ENCODE measurements at regions not wholly inside any gene's neighbourhood (a gene's known extent, or its start where the extent isn't known, plus 50 kb on each side); places are given as distances from the start of the nearest gene placed in this dataset.

DNA sequence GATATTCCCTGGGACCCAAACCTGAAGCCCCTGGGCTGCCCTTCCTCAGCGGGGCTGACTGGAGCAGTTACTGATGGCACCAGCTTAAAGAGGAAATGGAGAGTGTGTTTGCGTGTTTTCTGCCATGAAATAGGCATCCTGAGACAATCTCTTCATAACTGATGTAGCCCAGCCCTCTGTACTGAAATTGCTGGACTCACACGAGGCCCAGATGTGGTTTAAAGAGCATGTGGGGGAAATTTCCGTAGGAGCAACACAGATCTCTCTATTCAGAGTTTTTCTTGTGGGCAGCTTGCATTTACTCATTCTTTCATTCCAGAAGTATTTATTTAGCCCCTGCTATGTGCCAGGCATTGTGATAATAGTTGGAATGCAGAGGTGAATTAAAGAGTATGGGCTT, 782.1 kb upstream of the TBX3 start:
- ATAC-seq (no peak), DNase-seq (no peak)
- peaks cover 9% of the 10 kb centered on the region for H3K9me3 Mint-ChIP-seq (ENCODE audit: insufficient read depth)
- no peaks in the 10 kb centered on the region for H3K4me1 Mint-ChIP-seq (ENCODE audit: low read depth)
- H3K36me3 Mint-ChIP-seq (ENCODE audit: low read depth): no peaks in the 10 kb centered on the region
- no peak overlapping the region for H3K4me3 Mint-ChIP-seq
- ChIA-PET POLR2A (no interaction called here), CTCF (no interaction called here)
- no peak overlapping the region for H3K27ac Mint-ChIP-seq
- H3K27me3 Mint-ChIP-seq (ENCODE audit: low read depth): no peaks in the 10 kb centered on the region

DNA sequence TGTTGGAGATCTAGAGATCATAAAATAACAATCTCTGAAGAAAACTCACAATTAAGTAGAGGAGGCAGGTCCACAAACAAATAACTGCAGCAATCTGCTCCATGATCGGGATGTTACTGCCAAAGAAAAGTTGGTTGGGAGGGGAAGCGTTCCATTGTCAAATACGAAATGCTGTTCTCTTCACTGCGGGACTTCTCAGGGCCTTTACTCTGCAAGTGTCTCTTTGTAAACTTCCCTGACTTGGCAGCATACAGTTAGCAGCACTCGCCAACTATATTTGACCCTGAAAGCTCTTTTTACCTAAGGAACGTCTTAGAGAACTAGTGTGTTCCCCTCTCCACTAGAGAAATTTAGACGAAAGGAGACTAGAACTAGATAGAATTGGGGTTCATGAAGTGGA, 780.7 kb upstream of the TBX3 start:
- no peaks in the 10 kb centered on the region for H3K4me1 Mint-ChIP-seq (ENCODE audit: low read depth)
- no peak overlapping the region for H3K27ac Mint-ChIP-seq
- ChIA-PET CTCF (no interaction called here), POLR2A (no interaction called here)
- no peak for ATAC-seq
- no peak overlapping the region for H3K4me3 Mint-ChIP-seq
- no peaks in the 10 kb centered on the region for H3K36me3 Mint-ChIP-seq (ENCODE audit: low read depth)
- peaks cover 9% of the 10 kb centered on the region for H3K9me3 Mint-ChIP-seq (ENCODE audit: insufficient read depth)
- H3K27me3 Mint-ChIP-seq (ENCODE audit: low read depth): no peaks in the 10 kb centered on the region
- no peak for DNase-seq

DNA sequence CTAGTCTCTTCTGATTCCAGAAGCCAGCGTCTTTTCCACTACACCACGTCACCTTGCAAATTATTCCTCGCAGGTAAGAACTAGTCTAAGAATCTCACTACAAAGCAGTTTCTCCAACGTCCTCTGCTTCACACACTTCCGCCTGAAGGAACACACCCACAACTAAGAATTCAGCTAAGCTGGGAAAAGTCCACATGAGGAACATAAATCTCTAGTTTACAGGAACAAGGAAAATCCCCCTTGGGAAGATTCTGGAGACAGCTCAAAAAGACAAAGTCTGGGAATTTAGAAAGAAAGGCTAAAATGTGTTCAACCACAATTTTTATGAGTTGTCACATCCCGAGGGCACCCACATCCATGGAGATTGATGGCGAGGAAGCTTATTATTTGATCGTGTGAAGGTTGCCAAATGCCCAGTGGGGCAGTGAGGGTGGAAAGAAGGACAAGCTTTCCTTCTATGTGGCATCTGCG, 780.2 kb upstream of the TBX3 start:
- H3K4me3 Mint-ChIP-seq: no peak overlapping the region
- DNase-seq: no peak
- no peaks in the 10 kb centered on the region for H3K4me1 Mint-ChIP-seq (ENCODE audit: low read depth)
- H3K27me3 Mint-ChIP-seq (ENCODE audit: low read depth): no peaks in the 10 kb centered on the region
- no peak for ATAC-seq
- ChIA-PET POLR2A (interaction anchor here (0.6 kb wide), 1 partner anchor 296 kb away, joined by 3 read pairs; no protein-coding TSS in a partner anchor), CTCF (no interaction called here)
- H3K9me3 Mint-ChIP-seq (ENCODE audit: insufficient read depth): peaks cover 9% of the 10 kb centered on the region
- no peaks in the 10 kb centered on the region for H3K36me3 Mint-ChIP-seq (ENCODE audit: low read depth)
- no peak overlapping the region for H3K27ac Mint-ChIP-seq

DNA sequence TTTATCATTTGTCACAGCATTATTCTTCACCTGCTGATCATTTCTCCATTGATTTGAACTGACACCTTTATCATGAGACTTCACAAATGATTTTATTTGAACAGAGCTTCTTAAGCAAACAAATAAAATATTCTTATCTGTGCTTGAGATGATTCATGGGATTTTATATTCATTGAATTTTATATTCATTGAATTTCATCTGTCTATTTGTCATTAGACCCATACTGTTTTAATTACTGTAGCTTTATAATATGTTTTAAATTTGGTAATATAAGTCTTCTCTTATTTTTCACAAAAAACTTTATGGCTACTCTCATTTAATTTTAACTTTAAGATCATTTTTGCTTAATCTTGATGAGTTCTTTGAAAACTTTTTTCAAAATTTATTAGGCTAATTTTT, 777.4 kb upstream of the TBX3 start:
- Mint-ChIP-seq H3K4me3 (no peak overlapping the region), H3K36me3 (ENCODE audit: low read depth) (no peaks in the 10 kb centered on the region), H3K9me3 (ENCODE audit: insufficient read depth) (peaks cover 9% of the 10 kb centered on the region), H3K4me1 (ENCODE audit: low read depth) (no peaks in the 10 kb centered on the region), H3K27me3 (ENCODE audit: low read depth) (no peaks in the 10 kb centered on the region), H3K27ac (no peak overlapping the region)
- ChIA-PET CTCF (no interaction called here), POLR2A (no interaction called here)
- no peak for DNase-seq
- no peak for ATAC-seq

DNA sequence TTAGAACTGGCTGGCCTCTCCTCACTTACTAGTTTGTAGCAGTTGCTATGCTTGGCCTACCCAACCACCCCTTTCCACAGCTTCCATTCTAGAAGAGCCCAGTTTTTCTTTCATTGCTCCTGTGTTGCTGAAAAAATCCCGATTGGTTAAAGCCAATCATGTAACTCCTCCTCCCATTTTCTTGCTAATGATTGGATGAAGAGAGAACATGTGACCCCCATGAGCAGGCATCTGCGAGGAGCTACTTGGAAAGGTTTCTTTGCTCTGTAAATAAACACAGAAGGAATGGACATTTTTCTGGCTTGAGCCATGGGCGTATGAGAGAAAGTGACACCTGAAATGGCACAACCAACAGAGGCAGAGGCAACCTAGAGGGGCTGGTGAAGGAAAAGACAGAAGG, 773.8 kb upstream of the TBX3 start:
- no peaks in the 10 kb centered on the region for H3K36me3 Mint-ChIP-seq (ENCODE audit: low read depth)
- peaks cover 6% of the 10 kb centered on the region for H3K27me3 Mint-ChIP-seq (ENCODE audit: low read depth)
- no peak overlapping the region for H3K27ac Mint-ChIP-seq
- ChIA-PET CTCF (no interaction called here), POLR2A (no interaction called here)
- H3K4me1 Mint-ChIP-seq (ENCODE audit: low read depth): no peaks in the 10 kb centered on the region
- ATAC-seq: no peak
- DNase-seq: no peak
- peaks cover 6% of the 10 kb centered on the region for H3K9me3 Mint-ChIP-seq (ENCODE audit: insufficient read depth)
- H3K4me3 Mint-ChIP-seq: no peak overlapping the region

DNA sequence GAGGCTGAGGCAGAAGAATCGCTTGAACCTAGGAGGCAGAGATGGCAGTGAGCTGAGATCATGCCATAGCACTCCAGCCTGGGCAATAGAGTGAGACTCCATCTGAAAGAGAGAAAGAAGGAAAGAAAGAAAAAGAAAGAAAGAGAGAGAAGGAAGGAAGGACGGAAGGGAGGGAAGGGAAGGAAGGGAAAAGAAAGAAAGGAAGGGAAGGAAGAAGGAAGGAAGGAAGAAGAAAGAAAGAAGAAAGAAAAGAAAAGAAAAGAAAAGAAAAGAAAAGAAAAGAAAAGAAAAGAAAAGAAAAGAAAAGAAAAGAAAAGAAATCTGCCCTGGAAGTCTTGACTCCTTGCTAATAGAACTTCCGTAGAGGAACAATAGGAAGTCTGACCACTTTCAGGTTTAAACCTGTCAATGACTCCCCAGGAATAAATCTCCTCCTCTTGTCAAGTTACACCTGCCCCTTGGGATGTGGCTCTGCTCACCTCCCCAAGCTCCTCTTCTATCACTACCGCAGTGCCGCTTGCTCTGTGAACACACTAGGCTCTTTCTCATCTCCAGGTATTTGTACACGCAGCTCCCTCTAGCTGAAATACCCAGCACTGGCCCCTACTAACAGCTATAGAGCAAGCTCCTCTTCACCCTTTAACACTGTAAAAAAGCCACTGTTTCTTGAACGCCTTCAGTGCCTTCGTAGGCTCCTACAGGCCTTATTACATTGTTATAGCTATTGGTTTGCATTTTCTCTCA, 773.1 kb upstream of the TBX3 start:
- no peaks in the 10 kb centered on the region for H3K36me3 Mint-ChIP-seq (ENCODE audit: low read depth)
- no peak overlapping the region for H3K27ac Mint-ChIP-seq
- no peak for DNase-seq
- ChIA-PET POLR2A (no interaction called here), CTCF (no interaction called here)
- H3K4me1 Mint-ChIP-seq (ENCODE audit: low read depth): peaks cover 3% of the 10 kb centered on the region
- H3K27me3 Mint-ChIP-seq (ENCODE audit: low read depth): peaks cover 13% of the 10 kb centered on the region
- no peak for ATAC-seq
- peaks cover 5% of the 10 kb centered on the region for H3K9me3 Mint-ChIP-seq (ENCODE audit: insufficient read depth)
- no peak overlapping the region for H3K4me3 Mint-ChIP-seq

DNA sequence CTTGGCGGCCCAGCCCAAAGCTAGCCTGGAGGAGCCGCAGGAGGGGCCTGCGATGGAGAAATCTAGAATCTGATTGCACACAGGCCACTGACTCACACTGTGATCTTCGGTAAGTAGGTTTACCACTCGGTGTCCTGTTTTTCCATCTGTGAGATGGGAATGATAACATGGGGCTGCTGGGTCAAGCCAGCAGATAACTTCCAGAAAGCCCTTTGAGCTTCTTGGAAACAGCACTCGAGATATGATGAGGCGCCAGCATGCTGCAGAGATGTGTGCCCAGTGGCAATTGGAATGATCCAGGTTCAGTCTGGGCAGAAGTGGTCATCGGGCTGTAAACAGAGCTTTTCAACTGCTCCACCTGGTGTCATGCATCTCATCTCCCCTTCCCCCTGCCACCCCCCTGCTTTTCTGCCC, 771.3 kb upstream of the TBX3 start:
- ChIA-PET CTCF (no interaction called here), POLR2A (no interaction called here)
- Mint-ChIP-seq H3K27ac (no peak overlapping the region), H3K9me3 (ENCODE audit: insufficient read depth) (no peaks in the 10 kb centered on the region), H3K4me3 (no peak overlapping the region), H3K36me3 (ENCODE audit: low read depth) (no peaks in the 10 kb centered on the region), H3K4me1 (ENCODE audit: low read depth) (peaks cover 3% of the 10 kb centered on the region), H3K27me3 (ENCODE audit: low read depth) (peaks cover 21% of the 10 kb centered on the region)
- ATAC-seq (no peak), DNase-seq (no peak)

DNA sequence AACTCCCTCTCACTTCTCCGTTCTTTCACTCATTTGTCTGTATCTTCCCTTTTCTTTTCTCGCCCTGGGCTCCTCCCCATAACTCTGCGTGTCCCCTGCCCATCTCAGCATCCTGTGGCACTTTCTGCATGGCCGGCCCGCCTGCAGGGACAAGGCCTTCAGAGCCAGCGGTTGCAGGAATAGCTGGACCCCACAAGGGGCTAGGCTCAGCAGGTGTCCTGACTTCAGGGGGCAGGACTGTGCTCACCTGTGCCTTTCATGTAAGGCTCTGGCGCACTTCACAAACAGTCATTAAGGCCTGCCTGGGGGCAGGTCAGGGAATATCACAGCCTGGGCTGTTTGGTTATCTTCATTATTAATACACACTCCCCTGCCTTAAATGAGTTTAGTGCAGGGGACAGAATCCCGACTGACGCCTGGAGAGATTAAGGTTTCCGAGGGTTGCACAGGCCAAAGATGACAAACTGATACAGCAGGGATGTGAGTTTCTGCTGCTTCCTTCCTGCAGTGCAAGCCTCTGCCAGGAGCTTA, 768.8 kb upstream of the TBX3 start:
- H3K4me3 Mint-ChIP-seq: no peak overlapping the region
- ATAC-seq (no peak), DNase-seq (no peak)
- H3K36me3 Mint-ChIP-seq (ENCODE audit: low read depth): no peaks in the 10 kb centered on the region
- H3K27ac Mint-ChIP-seq: no peak overlapping the region
- H3K4me1 Mint-ChIP-seq (ENCODE audit: low read depth): peaks cover 3% of the 10 kb centered on the region
- H3K9me3 Mint-ChIP-seq (ENCODE audit: insufficient read depth): no peaks in the 10 kb centered on the region
- CTCF ChIA-PET: no interaction called here
- peaks cover 23% of the 10 kb centered on the region for H3K27me3 Mint-ChIP-seq (ENCODE audit: low read depth)
- POLR2A ChIA-PET: no interaction called here

DNA sequence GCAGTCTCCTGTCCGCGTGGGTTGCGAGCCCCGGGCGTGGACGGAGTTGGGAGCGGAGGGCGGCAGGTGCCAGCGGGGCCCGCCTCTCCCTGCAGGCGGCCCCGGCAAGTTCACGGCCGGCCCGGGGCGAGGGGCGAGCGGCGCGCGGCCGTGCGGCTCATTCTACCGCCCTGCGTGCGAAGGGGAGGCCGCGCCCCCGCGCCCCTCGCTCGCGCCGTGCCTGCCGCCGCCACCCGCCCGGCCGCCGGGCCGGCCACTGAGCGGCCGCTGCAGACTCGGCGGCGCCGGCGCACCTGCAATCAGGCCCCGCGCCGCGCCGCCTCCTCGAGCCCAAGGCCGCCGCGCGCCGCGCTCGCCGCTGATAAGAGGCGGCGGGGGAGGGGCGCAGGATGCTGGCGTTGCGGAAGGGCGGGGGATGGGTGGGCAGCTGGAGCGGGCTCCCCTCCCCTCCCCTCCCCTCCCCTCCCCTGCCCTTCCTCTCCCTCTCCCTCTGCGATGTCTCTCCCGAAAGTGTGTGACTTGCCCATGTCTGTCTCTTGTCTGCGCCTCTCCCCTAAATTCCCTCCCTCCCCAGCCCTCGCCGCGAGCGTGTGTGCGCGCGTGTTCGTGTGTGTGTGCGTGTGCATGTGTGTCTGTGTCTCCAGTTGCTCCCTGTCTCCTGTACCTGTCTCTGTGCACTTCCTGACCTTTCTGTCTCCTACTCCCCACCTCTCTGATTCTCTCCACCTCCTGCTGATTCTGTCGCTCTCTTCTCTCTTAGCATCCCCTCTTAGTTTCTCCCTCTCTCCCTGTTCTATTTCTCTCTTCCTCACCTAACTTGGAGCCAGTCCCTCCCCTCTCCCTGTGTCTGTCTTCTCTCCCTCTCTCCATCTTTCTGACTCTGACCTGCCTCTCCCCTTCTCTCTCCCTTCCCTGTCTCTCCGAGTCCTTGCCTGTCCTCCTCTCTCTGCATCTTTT, 768.1 kb upstream of the TBX3 start:
- Mint-ChIP-seq H3K27me3 (ENCODE audit: low read depth) (peaks cover 23% of the 10 kb centered on the region), H3K27ac (no peak overlapping the region), H3K4me1 (ENCODE audit: low read depth) (peaks cover 3% of the 10 kb centered on the region), H3K4me3 (no peak overlapping the region), H3K36me3 (ENCODE audit: low read depth) (no peaks in the 10 kb centered on the region), H3K9me3 (ENCODE audit: insufficient read depth) (no peaks in the 10 kb centered on the region)
- POLR2A ChIA-PET: no interaction called here
- DNase-seq: peak; percentile 20
- peak; percentile 53 for ATAC-seq
- CTCF ChIA-PET: no interaction called here

DNA sequence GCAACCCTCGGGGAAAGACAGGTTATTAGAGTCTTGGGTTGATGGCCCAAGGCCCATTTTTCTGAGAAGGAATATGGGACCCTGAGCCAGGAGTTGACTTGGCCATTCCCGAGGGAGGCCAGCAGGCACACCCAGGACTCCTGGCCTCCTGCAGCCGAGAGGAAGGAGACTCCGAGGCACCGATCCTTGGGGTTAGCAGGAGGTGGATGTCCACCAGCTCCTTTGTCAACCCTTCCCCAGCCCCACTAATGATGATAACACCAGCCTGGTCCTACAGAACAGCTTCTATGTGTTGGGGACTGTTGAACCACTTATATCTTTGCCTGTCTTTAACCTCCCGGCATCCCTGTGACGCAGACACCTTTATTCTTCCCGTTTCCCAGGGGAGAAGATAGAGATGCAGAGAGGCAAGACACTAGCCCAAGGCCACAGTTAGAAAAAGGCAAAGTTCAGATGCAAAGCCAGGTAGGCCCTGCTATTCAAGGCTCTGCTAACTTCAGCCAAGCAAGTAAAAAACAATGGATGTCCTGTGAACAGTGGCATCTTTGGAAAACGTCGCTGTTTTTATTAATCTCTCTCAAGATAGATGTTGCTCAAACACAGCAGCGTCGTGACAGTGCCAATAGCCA, 767.3 kb upstream of the TBX3 start:
- no peak overlapping the region for H3K4me3 Mint-ChIP-seq
- POLR2A ChIA-PET: no interaction called here
- H3K36me3 Mint-ChIP-seq (ENCODE audit: low read depth): no peaks in the 10 kb centered on the region
- no peak overlapping the region for H3K27ac Mint-ChIP-seq
- H3K4me1 Mint-ChIP-seq (ENCODE audit: low read depth): peaks cover 3% of the 10 kb centered on the region
- no peaks in the 10 kb centered on the region for H3K9me3 Mint-ChIP-seq (ENCODE audit: insufficient read depth)
- CTCF ChIA-PET: no interaction called here
- ATAC-seq (no peak), DNase-seq (no peak)
- H3K27me3 Mint-ChIP-seq (ENCODE audit: low read depth): peaks cover 23% of the 10 kb centered on the region

DNA sequence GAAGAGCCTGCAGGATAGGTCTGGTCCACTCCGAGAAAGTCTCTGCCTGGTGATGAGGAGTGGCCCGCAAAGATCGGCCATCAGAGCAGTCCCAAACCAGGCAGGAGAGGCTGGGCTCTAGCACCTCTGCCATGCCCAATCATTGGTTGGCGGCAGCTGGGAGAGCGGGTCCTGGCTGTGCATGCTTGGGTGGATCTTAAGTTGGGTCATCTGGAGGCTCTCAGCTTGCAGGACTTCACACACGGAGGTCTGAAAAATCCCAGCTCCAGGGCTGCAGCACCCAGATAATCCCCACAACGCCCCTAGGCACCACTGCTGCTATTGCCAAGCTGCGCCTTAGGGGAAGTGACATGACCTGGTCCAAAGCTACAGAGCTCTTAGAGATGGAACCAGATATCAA, 766.7 kb upstream of the TBX3 start:
- Mint-ChIP-seq H3K27ac (no peak overlapping the region), H3K36me3 (ENCODE audit: low read depth) (no peaks in the 10 kb centered on the region), H3K4me3 (no peak overlapping the region), H3K9me3 (ENCODE audit: insufficient read depth) (no peaks in the 10 kb centered on the region), H3K4me1 (ENCODE audit: low read depth) (peaks cover 3% of the 10 kb centered on the region), H3K27me3 (ENCODE audit: low read depth) (peaks cover 23% of the 10 kb centered on the region)
- CTCF ChIA-PET: no interaction called here
- DNase-seq: no peak
- ATAC-seq: no peak
- POLR2A ChIA-PET: no interaction called here

DNA sequence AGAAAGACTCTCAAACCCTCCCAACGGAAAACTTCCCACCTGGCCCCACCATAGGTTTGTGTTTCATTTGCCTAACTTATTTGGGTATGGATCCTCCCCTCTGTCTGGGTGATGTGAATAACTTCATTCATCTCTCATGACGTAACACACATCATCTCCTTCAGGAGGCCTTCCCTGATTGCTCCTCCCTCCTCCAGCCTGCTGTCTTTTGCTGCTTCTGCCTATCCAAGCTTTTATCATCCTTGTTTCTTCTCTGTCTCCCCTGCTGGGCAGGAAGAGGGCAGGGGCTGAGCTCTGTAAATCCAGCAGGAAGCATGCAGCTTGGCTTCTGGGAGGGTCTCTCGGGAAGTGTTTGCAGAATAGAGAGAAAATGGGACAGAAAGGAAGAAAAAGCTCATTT, 766.0 kb upstream of the TBX3 start:
- CTCF ChIA-PET: no interaction called here

More for the DNA sequence above, 766.0 kb upstream of the TBX3 start:
- H3K27ac Mint-ChIP-seq: no peak overlapping the region
- H3K4me3 Mint-ChIP-seq: no peak overlapping the region
- H3K4me1 Mint-ChIP-seq (ENCODE audit: low read depth): peaks cover 3% of the 10 kb centered on the region
- H3K9me3 Mint-ChIP-seq (ENCODE audit: insufficient read depth): no peaks in the 10 kb centered on the region
- POLR2A ChIA-PET: no interaction called here
- ATAC-seq: no peak
- no peak for DNase-seq
- no peaks in the 10 kb centered on the region for H3K36me3 Mint-ChIP-seq (ENCODE audit: low read depth)
- peaks cover 23% of the 10 kb centered on the region for H3K27me3 Mint-ChIP-seq (ENCODE audit: low read depth)
